ENCODE measurements at regions not wholly inside any gene's neighbourhood (a gene's known extent, or its start where the extent isn't known, plus 50 kb on each side); places are given as distances from the start of the nearest gene placed in this dataset.

- TF ChIP-seq GATA3 (IDR thresholded peaks at IDR 0.05; ENCODE audit: low read depth, low read length), result no peak
- no peak for TF ChIP-seq GATA2 (IDR thresholded peaks at IDR 0.05; ENCODE audit: low read depth, low read length)
Measured at GRCh38 chr3:31226346-31226745, 306.4 kb upstream of the STT3B start.

- TF ChIP-seq GATA3 (IDR thresholded peaks at IDR 0.05; ENCODE audit: low read depth, low read length) (no peak), GATA2 (IDR thresholded peaks at IDR 0.05; ENCODE audit: low read depth, low read length) (no peak)
Measured at GRCh38 chr3:31227131-31227562, 305.6 kb upstream of the STT3B start.

GRCh38 chr3:31230425-31231223 lies 302.1 kb upstream of the STT3B start:
- no peak for TF ChIP-seq GATA3 (IDR thresholded peaks at IDR 0.05; ENCODE audit: low read depth, low read length)
- TF ChIP-seq GATA2 (IDR thresholded peaks at IDR 0.05; ENCODE audit: low read depth, low read length), result no peak

GRCh38 chr3:31232055-31233025 lies 300.4 kb upstream of the STT3B start:
- TF ChIP-seq GATA2 (IDR thresholded peaks at IDR 0.05; ENCODE audit: low read depth, low read length) (no peak), GATA3 (IDR thresholded peaks at IDR 0.05; ENCODE audit: low read depth, low read length) (no peak)

- no peak for TF ChIP-seq GATA3 (IDR thresholded peaks at IDR 0.05; ENCODE audit: low read depth, low read length)
Measured at GRCh38 chr3:31234145-31234544, 298.6 kb upstream of the STT3B start.

- TF ChIP-seq GATA2 (IDR thresholded peaks at IDR 0.05; ENCODE audit: low read depth, low read length) (peak; percentile 94), GATA3 (IDR thresholded peaks at IDR 0.05; ENCODE audit: low read depth, low read length) (peak; percentile 86)
Measured at GRCh38 chr3:31235062-31235700, 297.5 kb upstream of the STT3B start.

GRCh38 chr3:31237887-31238286 lies 294.8 kb upstream of the STT3B start:
- TF ChIP-seq GATA2 (IDR thresholded peaks at IDR 0.05; ENCODE audit: low read depth, low read length) (no peak), GATA3 (IDR thresholded peaks at IDR 0.05; ENCODE audit: low read depth, low read length) (no peak)

GRCh38 chr3:31240013-31240412 lies 292.7 kb upstream of the STT3B start:
- TF ChIP-seq GATA2 (IDR thresholded peaks at IDR 0.05; ENCODE audit: low read depth, low read length) (no peak), GATA3 (IDR thresholded peaks at IDR 0.05; ENCODE audit: low read depth, low read length) (no peak)

- TF ChIP-seq GATA2 (IDR thresholded peaks at IDR 0.05; ENCODE audit: low read depth, low read length) (no peak), GATA3 (IDR thresholded peaks at IDR 0.05; ENCODE audit: low read depth, low read length) (no peak)
Measured at GRCh38 chr3:31240466-31240865, 292.3 kb upstream of the STT3B start.

GRCh38 chr3:31240874-31241273 lies 291.9 kb upstream of the STT3B start:
- TF ChIP-seq GATA3 (IDR thresholded peaks at IDR 0.05; ENCODE audit: low read depth, low read length), result no peak
- TF ChIP-seq GATA2 (IDR thresholded peaks at IDR 0.05; ENCODE audit: low read depth, low read length), result no peak

GRCh38 chr3:31241533-31241932 lies 291.2 kb upstream of the STT3B start:
- no peak for TF ChIP-seq GATA3 (IDR thresholded peaks at IDR 0.05; ENCODE audit: low read depth, low read length)

- TF ChIP-seq GATA3 (IDR thresholded peaks at IDR 0.05; ENCODE audit: low read depth, low read length) (no peak), GATA2 (IDR thresholded peaks at IDR 0.05; ENCODE audit: low read depth, low read length) (no peak)
Measured at GRCh38 chr3:31242026-31242960, 290.4 kb upstream of the STT3B start.

All from SH-SY5Y (cell line).